ENCODE measurements at regions not wholly inside any gene's neighbourhood (a gene's known extent, or its start where the extent isn't known, plus 50 kb on each side); places are given as distances from the start of the nearest gene placed in this dataset.

GRCh38 chr2:21289551-21289950 is 165.8 kb downstream of the TDRD15 start:
- no peak for ATAC-seq (ENCODE audit: low read depth)
- H3K4me2 ChIP-seq (ENCODE audit: low read depth, low read length) = no peak overlapping the region
- H3K23ac ChIP-seq (ENCODE audit: low read depth, low read length) = no peak overlapping the region
- dilution Hi-C loops (cut with HindIII; ENCODE audit: low sequenced_read_pairs, unreplicated experiment) (no loop called here), intact Hi-C loops (cut with micrococcal nuclease) (no loop called here), in situ Hi-C loops (cut with MboI; ENCODE audit: low sequenced_read_pairs) (no loop called here)
- no peak for TF ChIP-seq BHLHE40 (IDR thresholded peaks at IDR 0.05; ENCODE audit: low read depth, low read length)
- TF ChIP-seq CTCF (conservative IDR thresholded peaks at IDR 0.05; ENCODE audit: low read depth, low read length) = no peak
- no peak for TF ChIP-seq RFX5 (IDR thresholded peaks at IDR 0.05; ENCODE audit: low read depth, low read length)
- no peak for TF ChIP-seq CEBPB (IDR thresholded peaks at IDR 0.05; ENCODE audit: low read depth, low read length)
- no peaks in the 10 kb centered on the region for H3K4me1 ChIP-seq (ENCODE audit: control insufficient read depth, insufficient read depth, low read length)
- H3K56ac ChIP-seq (ENCODE audit: extremely low read depth, insufficient read depth, low read length) = no peak overlapping the region
- no peaks in the 10 kb centered on the region for H4K20me1 ChIP-seq (ENCODE audit: insufficient read depth, low read length)
- DNase-seq = no peak
- no peak overlapping the region for H4K91ac ChIP-seq (ENCODE audit: insufficient read depth, low read depth, low read length)
- H2BK20ac ChIP-seq (ENCODE audit: low read depth, low read length) = no peak overlapping the region
- no peak overlapping the region for H3K27ac ChIP-seq (ENCODE audit: insufficient read depth, low read length)
- no peak overlapping the region for H2BK5ac ChIP-seq (ENCODE audit: low read depth, low read length, poor library complexity, severe bottlenecking)
- H3K79me1 ChIP-seq (ENCODE audit: low read depth in 1 of 2, low read length in 2 of 2) = no peaks in the 10 kb centered on the region
- H4K8ac ChIP-seq (ENCODE audit: low read depth in 2 of 2, low read length in 2 of 2) = no peak overlapping the region
- no peak overlapping the region for H2AK5ac ChIP-seq (ENCODE audit: low read depth, low read length)
- no peak overlapping the region for H3K4ac ChIP-seq (ENCODE audit: low read depth, low read length)
- no peak overlapping the region for H2BK15ac ChIP-seq (ENCODE audit: low read depth, low read length)
- H3K9me3 ChIP-seq (ENCODE audit: control insufficient read depth, insufficient read depth, low read length) = no peaks in the 10 kb centered on the region; the same call in 1 of the 2 replicates
- ChIA-PET CTCF (no interaction called here), POLR2A (ENCODE audit: unreplicated experiment) (no interaction called here)
- H4K5ac ChIP-seq (ENCODE audit: low read depth, low read length) = no peak overlapping the region
- H3K27me3 ChIP-seq (ENCODE audit: control insufficient read depth, insufficient read depth, low read length) = no peaks in the 10 kb centered on the region
- no peak overlapping the region for H2BK120ac ChIP-seq (ENCODE audit: low read depth, low read length)
- no peak overlapping the region for H3K4me3 ChIP-seq (ENCODE audit: insufficient read depth, low read depth, low read length)
- no CpG with 5 or more reads among the region's 3 CpGs for WGBS, 2 experiments (ENCODE audit: extremely low coverage in 2 of 2, insufficient read length in 1 of 2)
- H3K14ac ChIP-seq (replicated peaks; ENCODE audit: low read depth, low read length) = no peak overlapping the region
- H3K18ac ChIP-seq (ENCODE audit: low read depth, low read length) = no peak overlapping the region
- H3K9ac ChIP-seq (ENCODE audit: low read depth, low read length) = no peak overlapping the region
- BruUV-seq (replicated peaks) = no TSS peak
- H2AK9ac ChIP-seq (replicated peaks; ENCODE audit: low read depth, low read length, poor library complexity) = no peak overlapping the region
- no peaks in the 10 kb centered on the region for H3K9me1 ChIP-seq (ENCODE audit: insufficient read depth, low read length)
- no peaks in the 10 kb centered on the region for H3K36me3 ChIP-seq (ENCODE audit: control insufficient read depth, insufficient read depth, low read length)
- no peak overlapping the region for H2AFZ ChIP-seq (replicated peaks; ENCODE audit: low read length, poor library complexity)

All from IMR-90 (cell line).